NCI-H82 (cell line): ENCODE measurements at regions not wholly inside any gene's neighbourhood (a gene's known extent, or its start where the extent isn't known, plus 50 kb on each side); places are given as distances from the start of the nearest gene placed in this dataset.
"Not testable (repeated sequence)": the region's sequence is repeated elsewhere in the genome, so short reads cannot be mapped to it uniquely, and the experiment has no call there.

Experiments used
- DNase-seq: peaks from one replicate; lab custom pipeline; 2025; lab: John Stamatoyannopoulos, UW

DNA sequence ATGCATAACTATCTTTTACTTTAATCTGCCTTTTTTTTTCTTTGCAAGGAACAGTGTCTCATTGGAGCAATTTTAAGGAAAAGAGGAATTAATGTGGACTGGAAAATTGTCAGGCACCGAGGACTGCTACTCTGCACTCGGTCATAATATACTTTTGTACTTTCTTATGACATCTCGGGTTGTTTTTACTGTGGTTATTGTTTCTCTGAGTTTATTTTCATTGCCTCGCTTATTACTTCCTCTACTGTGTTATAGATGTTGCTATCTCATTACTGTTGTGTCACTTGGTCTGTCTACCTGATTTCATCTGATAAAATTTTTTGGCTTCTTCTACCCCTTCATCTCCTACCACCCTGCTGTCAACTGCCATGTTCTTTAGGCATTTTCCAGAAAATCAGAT is 213.5 kb upstream of the POU1F1 start:
- no peak for DNase-seq

DNA sequence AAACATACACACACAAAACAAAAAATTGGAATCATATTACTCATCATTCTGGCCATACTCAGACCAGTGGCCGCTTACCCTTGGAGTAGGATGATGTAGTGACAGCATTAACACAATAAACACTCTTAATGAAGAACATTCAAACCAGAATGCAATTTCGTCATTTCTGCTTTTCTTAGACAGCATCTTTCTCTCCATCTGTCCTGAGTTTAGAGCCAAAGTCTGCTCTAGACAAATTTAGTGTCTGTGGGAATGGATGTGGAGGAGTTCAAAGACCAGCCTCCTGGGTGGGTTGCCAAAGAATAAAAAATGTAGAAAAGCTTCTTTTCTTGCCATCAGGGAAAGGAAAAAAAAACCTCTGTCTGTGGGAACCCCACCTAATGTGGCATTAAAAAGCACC is 212.4 kb upstream of the POU1F1 start:
- DNase-seq, result no peak

DNA sequence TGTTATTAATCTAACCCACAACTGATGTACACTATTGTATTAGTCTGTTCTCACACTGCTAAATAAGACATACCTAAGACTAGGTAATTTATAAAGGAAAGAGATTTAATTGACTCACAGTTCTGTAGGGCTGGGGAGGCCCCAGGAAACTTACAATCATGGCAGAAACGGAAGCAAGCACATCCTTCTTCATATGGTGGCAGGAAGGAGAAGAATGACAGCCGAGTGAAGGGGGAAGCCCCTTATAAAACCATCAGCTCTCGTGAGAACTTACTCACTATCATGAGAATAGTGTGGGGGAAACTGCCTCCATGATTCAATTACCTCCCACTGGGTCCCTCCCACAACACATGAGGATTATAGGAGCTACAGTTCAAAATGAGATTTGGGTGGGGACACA is 210.3 kb upstream of the POU1F1 start:
- not testable (repeated sequence) for DNase-seq

DNA sequence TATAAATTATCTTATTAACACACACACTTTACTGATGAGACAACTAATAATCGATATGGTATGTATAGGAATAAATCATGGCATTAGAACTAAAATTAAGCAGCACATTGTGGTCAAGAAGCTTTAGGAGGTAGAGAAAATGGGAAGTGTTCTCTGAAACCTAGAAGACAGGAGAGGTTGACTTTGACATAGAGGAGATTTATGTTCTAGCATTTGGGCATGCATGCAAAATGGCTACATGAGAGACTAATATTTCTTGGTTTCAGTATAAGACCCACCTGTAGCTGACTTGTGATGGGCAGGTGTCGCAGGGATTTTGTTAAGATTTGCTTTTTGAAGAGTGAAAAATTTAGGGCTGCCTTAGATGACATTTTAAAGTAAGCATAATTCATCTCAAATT is 209.7 kb upstream of the POU1F1 start:
- no peak for DNase-seq

DNA sequence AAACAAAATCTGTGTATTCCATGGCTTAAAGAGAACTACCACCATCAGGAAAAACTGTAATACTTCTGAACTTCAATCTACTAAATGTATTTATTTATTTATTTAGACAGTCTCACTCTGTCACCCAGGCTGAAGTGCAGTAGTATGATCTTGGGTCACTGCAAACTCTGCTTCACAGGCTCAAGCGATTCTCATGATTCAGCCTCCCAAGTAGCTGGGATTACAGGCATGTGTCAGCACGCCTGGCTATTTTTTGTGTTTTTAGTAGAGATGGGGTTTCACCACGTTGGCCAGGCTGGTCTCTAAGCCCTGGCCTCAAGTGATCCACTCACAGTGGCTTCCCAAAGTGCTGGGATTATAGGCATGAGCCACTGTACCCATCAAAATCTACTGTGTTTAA is 202.3 kb upstream of the POU1F1 start:
- DNase-seq, result no peak

- no peak for DNase-seq
These were observed 197.6 kb upstream of the POU1F1 start for GRCh38 chr3:87473944-87474343.

GRCh38 chr3:87468938-87469337 is 192.6 kb upstream of the POU1F1 start:
- DNase-seq, result no peak

- DNase-seq, result no peak
These were observed 191.9 kb upstream of the POU1F1 start for GRCh38 chr3:87468235-87468634.

DNA sequence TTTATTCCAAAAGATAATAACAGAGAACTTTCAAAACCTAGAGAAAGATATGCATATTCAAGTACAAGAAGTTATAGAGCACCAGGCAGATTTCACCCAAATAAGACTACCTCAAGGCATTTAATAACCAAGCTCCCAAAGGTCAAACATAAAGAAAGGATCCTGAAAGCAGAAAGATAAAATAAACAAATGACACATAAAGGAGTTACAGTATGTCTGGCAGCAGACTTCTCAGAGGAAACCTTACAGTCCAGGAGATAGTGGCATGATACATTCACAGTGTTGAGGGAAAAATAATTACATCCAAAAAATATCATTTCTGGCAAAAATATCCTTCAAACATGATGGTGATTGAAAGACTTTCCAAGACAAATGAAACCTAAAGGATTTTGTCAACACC is 185.8 kb upstream of the POU1F1 start:
- DNase-seq, result no peak

- no peak for DNase-seq
These were observed 185.1 kb upstream of the POU1F1 start for GRCh38 chr3:87461443-87461842.

GRCh38 chr3:87461036-87461435 is 184.7 kb upstream of the POU1F1 start:
- DNase-seq, result no peak

DNA sequence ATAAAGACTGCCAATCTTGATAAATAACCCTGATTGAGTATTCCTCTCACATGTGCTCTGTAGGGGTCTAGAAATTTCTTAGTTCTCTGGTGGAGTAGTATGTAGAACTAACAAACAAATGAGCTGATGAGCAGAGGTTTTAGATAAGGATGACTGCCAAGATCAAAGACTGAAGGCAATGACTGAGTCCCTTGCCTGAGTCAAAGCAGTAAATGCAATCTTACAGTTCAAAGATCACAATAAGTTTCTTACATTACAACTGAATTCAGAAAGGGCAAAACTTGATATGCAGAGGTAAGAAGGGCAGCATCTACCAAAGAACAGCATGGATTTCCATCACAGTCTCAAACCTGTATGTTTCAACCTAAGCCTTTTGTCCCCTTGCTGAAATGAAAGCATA is 172.2 kb upstream of the POU1F1 start:
- no peak for DNase-seq

DNA sequence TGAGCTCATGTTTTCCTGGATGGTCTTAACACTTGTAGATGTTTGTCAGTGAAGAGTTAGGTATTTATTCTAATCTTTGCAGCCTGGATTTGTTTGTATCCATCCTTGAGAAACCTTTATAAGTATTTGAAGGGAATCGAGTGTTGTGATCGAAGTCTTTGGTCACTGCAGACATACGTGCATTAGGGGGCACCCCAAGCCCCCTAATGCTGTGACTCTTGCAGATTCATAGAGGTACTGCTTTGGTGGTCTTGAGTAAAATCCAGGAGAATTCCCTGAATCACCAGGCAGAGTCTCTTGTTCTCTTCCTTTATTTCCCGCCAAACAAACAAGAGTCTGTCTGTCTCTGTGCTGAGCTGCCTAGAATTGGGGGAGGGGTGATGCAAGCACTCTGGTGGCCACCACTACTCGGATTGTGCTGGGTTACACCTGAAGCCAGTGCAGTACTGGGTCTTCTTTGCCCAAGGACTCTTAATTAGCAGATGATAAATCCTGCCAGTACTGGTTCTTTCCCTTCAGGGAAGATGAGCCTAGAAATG is 170.5 kb upstream of the POU1F1 start:
- DNase-seq, result no peak

DNA sequence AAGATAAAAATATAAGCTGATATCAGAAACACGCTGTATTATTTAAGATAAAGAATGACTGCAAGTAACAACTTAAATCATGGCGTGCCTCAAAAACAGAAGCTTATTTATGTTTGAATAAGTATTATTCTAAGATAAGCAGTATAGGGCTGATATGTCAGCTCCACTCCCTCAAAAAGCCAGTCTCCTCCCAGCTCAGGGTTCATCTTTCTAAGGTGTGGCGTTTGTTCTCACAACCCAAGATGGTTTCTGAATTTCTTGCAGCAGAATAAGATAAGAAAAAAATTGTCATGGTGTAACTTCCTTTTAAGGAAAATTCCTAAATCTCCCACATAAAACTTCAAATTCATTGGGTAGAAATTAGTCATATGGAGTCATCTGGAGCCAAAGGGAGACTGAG is 166.1 kb upstream of the POU1F1 start:
- DNase-seq, result no peak

DNA sequence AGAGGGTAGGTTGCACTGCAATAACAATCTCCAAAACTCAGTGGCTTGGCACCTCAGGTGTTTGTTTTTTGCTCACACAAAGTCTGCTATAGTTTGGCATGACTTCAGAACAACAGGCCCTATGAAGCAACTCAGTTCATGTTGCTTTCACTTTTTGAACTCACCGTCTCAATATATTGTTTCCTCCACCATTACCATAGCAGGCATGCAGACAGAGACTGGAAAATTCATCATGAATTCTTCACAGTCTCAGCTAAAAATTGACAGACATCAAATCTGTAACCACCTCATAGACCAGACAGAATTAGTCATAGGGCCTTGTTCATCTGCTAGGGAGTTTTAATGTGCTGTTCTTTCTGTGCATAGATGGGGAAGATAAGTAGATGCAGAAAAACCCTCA is 161.4 kb upstream of the POU1F1 start:
- DNase-seq, result no peak

DNA sequence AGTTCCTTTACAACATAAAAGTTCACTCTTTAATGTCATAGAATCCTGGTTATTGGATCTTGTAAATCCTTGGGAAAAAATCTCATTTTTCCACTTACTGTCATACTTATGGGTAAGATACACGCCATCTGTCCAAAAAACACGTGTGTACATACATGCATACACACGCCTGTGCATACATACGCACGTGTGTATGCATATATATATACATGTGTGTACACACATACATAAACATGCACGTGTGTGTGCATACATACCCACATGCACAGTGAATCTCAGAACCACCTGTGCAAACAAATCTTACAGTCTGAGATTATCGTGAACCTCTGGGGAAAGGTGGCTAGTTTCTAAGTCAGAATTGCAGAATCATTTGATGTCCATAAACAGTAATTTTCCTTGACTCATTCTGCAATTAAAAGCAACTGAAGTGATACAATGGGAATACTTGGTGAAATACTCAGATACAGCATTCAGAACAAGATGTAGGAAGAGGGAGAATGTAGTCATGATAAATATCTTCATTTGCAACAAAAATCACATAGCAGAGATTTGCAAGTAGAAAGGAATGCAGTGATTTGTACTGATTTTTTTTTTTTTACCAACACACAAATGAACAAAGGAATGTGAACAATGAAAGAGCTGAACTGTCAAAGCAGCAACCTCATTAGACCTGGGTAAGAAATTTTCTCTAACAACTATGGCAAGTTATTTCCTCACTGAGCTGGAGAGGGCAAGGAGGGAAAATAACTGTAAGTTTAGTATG is 160.6 kb upstream of the POU1F1 start:
- DNase-seq, result no peak

- DNase-seq, result no peak
These were observed 159.7 kb upstream of the POU1F1 start for GRCh38 chr3:87435926-87436620.

GRCh38 chr3:87433445-87433844 is 157.1 kb upstream of the POU1F1 start:
- not testable (repeated sequence) for DNase-seq

DNA sequence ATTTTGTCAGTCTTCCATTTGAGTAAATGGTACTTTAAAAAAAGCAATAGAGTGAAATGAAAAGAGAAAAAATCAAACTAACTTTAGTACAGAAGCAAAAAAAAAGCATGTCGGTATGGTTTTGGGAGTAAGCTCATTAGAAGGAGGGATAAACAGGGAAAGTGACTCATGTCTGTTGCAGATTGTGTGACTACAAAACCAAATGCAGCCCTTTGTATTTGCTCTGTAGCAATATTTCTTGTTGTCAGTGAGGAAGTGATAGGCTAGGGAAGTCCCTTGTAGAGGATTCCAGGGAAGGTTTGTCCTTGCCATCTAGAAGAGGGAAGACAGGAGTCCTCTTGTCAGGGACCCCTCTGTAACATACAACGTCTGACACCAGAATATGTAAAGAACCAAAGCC is 150.5 kb upstream of the POU1F1 start:
- no peak for DNase-seq

DNA sequence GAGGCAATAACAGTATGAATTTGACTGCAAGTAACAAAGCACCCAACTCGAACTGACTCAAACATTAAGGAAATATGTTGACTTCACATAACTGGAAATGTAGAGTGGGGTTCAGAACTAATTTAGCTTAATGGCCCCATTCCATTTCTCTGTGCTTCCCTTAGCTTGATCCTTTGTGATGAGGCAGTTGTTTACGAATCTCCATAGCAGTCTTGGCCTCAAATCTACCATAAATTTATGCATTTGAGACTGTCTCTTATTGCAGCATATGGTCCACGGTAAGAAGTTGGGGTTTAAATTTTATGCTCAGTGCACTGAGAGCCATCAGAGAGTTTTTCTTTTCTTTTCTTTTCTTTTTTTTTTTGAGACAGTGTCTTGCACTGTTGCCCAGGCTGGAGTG is 148.7 kb upstream of the POU1F1 start:
- no peak for DNase-seq

- no peak for DNase-seq
These were observed 147.0 kb upstream of the POU1F1 start for GRCh38 chr3:87423336-87423735.

- no peak for DNase-seq
These were observed 145.9 kb upstream of the POU1F1 start for GRCh38 chr3:87422333-87422732.

DNA sequence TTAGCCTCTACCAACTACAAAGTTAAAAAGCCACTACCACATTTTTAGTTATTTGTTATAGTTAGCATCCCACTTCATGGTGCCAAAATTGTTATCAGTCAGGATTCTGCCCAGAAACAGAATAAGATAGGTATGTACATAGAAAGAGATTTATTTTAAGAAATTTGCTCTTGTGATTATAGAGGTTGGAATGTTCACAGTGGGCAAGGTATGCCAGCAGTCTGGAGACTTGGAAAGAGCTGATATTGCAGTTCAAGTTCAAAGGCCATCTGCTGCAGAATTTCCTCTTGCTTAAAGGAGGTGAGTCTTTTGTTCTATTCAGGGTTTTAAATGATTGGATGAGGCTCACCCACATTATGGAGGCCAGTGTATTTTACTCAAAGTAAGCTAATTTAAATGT is 143.8 kb upstream of the POU1F1 start:
- DNase-seq, result no peak

DNA sequence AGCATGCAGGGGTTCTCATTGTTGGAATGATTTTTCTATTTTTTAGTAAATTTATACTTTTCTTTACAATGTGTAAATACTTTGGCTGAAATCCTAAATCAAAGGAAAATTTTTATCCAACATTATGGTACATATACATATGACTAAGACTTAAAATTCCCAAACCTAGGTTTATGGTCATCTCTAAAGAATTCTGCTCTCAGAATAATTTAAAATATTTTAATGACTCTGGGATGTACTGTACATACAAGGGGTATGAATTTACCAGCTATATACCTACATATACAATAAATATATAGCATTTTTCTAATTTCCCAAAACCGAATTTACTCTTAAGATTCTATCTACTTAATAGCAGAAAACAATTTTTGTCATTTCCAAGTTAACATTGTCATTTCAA is 137.9 kb upstream of the POU1F1 start:
- no peak for DNase-seq
